GM18502 (cell line): ENCODE measurements at regions not wholly inside any gene's neighbourhood (a gene's known extent, or its start where the extent isn't known, plus 50 kb on each side); places are given as distances from the start of the nearest gene placed in this dataset.

Source experiments
- ATAC-seq: cut with Tn5 transposase; IDR thresholded peaks from one replicate; pipeline ENCODE4 v1.9.1; 2021; ENCODE audit warnings: mild to moderate bottlenecking; ENCODE audit not compliant: unreplicated experiment, poor library complexity

DNA sequence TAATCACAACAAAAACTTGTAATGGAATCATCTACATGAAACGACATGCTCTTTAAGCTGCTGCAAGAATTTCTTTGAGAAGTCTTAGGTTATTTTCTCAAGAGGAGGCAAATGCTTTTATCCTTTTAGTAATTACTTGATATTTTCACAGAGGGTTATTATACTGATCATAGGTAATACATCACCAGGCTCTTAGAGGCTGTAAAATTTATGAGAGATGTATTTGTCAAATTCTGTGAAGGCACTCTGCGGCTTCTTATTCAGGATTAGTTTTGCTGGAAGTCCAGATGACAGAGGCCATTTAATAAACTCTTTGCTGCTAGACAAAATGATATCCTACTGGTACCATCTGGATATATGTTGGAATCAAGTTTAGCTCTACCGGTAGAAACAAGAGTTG lies 624.3 kb upstream of the BRINP3 start:
- ATAC-seq, result no peak

DNA sequence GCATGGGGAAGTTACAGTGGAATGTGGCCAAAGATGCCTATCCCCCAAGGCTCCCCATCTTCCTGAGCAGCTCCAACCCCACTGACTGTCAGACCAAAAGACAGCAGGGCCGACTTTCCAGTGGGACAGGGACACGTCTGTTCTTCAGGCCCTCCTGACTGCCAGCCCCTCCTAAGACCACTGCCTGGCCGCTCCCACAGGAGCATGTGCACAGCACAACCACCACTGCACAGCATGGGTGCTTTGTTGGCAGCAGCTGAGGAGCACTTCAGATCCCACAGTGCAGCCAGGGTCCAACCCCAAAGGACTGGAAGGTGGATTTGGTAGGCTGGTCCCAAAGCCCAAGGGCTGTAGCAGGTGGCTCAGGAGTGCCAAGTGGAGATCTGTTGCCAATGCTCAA lies 648.3 kb upstream of the BRINP3 start:
- no peak for ATAC-seq

DNA sequence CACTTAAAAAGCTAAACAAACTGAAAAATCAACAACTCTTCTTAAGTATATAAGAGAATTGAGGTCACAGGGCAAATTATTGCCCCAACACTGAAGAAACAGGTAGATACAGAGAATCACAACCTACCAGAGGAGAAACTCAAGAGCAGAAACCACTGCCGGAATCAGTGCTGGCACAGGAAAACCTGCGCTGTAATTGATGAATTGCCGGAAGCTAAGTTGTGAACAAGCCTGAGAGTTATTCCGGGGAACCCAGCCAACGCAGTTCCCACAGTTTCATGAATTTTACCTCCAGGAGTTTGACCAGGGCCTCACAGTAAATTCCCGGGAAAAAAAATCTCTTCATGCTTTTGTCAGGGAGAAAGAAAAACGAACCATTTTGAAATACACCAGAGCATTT lies 657.1 kb upstream of the BRINP3 start:
- no peak for ATAC-seq

DNA sequence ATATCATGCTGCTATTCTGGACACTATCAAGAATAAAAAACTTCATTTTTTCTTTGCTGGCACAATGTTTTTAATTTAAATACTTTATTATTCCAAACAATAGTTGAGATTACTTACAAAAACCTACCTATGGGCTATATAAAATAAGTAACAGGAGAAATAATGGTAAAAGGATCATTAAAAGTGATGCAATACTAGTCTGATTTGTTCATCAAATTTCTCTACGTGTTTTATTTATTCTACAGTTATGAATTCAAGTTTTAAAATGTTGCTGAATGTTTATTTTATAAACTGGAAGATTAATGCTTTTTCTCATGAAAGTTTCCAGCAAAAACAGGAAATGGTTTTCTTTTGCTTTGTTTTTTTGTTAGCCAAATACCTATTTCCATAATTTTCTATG lies 662.4 kb upstream of the BRINP3 start:
- ATAC-seq, result no peak

DNA sequence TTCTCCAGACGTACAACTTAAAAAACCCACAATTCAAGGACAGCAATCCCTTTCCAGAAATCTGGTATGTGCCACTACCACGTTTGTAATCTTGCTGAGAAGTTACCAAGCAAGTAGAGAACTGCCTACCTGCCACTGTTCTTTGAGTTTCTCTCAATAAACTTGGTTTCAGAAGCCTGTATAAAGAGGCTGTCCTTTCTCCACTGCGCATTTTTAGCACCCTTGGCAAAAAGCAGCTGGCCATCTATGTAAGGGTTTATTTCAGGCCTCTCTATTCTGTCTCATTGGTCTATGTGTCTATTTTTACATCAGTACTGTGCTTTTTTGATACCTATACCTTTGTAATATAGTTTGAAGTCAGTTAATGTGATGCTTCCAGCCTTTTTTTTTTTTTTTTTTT lies 665.1 kb upstream of the BRINP3 start:
- ATAC-seq, result no peak

DNA sequence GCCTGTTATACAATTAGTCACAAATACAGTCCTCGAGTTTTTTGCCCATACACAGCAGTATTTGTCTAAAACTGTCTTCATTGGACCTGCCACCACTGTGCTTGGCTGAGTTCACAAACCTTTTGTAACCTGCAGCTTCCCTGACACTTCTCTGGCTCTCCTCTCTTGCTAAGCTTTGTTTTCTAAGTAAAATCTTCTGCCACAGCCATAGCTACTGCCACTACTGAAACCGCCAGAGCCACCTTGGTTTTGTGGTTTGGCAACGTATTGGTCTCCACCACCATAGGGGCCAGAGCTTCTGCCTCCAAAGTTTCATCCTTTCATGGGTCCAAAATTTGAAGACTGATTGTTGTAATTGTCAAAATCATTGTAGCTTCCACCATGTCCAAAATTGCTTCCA lies 668.2 kb upstream of the BRINP3 start:
- ATAC-seq, result no peak

DNA sequence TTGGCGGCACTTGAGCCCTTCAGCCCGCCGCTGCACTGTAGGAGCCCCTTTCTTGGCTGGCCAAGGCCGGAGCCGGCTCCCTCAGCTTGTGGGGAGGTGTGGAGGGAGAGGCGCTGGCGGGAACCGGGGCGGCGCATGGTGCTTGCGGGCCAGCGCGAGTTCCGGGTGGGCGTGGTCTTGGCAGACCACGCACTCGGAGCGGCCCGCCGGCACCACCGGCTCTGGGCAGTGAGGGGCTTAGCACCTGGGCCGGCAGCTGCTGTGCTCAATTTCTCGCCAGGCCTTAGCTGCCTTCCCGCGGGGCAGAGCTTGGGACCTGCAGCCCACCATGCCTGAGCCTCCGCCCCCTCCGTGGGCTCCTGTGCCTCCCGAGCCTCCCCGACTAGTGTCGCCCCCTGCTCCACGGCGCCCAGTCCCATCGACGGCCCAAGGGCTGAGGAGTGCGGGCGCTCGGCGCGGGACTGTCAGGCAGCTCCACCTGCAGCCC lies 673.7 kb upstream of the BRINP3 start:
- ATAC-seq, result no peak

DNA sequence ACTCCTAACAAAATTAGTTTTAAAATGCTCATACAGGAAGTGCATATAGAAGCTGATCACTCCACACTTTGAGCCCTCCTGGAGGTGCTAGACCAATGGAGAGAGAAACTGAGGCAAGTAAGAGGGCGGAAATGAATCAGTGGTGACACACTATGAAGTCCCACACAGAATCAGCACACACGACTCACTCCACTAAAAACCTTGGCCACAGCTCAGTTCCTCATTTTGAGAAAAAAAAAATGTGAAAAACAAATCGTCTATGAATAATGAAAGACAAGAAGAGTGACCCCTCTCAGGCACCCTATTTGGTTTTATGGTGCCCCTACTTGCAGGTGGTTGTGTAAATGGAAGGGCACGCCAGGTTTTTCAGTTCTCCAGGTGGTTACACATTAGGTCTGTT lies 675.1 kb upstream of the BRINP3 start:
- ATAC-seq, result no peak

DNA sequence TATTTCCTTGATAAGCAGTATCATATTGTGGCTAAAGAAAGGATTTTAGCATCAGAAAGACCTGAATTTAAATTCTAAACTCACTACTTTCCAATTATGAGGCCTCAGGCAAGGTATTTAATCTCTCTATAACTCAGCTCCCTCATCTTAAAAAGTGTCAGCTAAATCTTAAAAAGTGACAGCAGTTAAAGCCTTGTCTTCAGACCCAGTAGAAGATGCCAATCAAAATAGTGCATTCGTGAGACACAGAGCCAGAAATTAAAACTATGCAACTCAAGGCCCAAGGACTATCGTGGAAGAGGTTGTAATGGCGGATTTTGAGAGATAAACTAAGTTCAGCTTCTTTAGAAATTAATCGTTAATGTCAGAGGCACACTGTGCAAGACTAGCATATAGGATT lies 677.5 kb upstream of the BRINP3 start:
- no peak for ATAC-seq

DNA sequence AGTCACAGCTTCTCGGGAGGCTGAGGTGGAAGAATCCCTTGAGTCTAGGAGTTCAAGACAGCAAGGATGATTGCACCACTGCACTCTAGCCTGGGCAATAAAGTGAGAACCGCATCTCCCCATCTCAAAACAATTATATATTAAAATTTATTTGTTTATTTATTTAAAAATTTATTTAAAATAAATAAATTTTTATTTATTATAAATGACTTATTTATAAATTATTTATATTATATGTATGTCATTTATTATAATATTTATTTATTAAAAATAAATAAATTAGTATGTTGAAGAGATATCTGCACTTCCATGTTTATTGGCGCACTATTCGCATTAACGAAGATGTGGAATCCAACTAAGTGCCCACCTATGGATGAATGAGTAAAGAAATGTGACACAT lies 683.2 kb upstream of the BRINP3 start:
- ATAC-seq, result no peak

DNA sequence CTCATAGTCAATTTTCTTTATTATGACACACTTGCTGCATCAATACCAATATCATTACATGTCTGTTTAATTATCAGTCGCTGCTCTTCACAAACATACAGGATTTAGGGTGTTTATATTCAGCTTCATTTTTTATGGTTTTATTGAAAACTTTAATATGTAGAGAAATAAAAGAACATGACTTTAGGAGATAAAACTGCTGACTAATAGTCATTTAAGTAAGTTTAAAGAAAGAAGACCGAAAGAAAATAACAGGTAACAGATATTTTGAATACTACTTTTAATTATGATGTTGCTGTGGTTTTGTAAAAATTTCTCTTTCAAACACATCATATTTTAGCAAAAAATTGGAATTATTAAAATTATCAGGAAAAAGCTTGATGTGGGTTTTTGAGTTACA lies 685.1 kb upstream of the BRINP3 start:
- no peak for ATAC-seq

DNA sequence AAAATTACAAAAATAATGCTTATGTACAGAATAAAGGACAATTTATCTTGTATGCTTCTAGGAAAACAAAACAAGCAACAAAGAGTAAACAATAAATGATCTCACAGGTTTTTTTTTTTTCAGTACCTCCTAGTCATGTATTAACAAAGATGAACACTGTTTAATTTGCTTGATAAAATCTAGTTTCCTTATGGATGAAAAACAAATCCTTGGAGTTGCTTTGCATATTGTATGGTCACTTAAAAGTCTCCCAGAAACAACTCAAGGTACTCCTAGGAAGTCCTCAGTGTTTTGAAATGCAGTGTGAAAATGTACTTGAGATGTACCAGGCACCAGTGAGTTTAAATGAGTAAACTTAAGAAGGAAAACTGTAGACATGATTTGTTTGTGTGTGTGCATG lies 686.0 kb upstream of the BRINP3 start:
- no peak for ATAC-seq

DNA sequence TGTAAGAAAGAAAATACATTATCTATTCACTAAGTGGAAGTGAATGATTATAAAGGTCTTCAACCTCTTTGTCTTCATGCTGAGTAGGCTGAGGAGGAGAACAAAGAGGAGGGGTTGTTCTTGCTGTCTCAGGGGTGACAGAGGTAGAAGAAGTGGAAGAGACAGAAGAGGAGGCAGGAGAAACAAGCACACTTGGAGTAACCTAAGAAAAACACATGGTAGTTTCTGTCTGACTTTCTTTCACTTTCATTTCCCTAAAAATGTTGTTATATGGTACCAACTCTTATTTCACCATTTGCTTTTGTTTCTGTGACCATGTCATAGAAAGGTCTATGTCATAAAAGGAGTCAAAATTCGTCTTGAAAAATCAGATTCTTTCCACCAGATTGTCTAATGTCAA lies 696.6 kb upstream of the BRINP3 start:
- peak; percentile 99 for ATAC-seq

DNA sequence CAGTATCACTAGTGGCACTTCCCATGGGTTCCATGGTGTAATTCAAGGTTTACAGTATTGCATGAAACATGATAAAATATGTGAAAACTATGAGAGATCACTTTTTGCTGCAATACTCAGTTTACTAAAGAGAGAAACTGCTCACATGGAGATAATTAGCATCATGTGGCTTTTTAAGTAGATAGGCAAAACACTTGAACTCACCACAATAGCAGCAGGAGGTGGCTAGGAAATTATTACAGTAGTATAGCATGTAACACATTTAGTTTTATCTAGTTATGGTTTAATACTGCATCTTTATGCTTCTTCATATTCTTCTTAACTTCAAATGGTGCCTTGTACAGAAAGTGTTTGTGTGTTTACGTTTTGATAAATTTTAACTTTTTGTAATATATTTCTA lies 698.5 kb upstream of the BRINP3 start:
- ATAC-seq, result no peak

DNA sequence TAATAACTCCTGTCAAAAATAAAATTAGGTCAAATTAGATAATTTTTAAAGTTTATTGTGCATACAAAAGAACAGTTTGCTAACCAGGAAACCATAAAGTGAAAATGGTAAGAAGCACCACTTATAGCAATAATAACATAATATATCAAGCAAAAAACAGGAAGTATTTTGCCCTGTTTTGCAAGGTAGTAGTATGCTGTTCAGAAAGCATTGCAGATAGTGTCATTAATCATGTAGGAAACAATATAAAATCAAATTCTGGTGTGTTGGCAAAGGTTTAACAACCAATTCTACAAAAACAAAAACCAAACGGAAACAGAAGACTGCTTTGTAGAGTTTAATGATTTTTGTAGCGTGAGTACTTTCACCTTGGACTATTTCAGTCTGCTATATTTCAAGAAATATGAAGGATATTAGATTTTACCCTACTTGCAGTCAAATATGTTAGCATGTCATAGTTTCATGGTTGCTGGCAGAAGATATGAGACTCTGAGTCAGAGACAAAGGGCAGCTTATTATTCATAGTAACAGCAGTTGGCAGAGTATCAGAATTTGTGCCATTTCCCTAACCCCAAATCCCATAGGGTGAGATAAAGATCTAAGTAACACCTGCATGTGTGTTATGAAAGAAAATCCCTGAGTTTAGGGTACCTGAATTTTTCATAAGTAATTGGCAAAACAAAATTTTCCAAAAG lies 729.0 kb upstream of the BRINP3 start:
- ATAC-seq, result no peak

DNA sequence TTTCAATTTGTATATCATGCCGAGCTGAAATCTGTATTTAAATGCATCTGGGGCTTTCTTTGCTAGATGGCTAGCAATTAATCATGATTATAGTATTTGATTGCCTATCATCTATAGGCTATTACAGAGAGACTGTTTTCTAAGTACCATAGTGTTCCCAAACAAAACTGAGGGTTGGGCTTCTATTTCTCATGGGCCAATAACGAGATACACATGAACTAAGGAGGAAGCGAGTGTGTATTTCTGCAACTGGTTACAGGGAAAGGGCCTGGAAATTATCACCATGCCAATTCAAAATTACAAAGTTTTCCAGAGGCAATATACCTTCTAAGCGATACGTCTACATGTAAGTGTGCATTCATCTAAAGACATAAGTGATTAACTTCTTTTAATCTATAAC lies 744.5 kb upstream of the BRINP3 start:
- no peak for ATAC-seq

DNA sequence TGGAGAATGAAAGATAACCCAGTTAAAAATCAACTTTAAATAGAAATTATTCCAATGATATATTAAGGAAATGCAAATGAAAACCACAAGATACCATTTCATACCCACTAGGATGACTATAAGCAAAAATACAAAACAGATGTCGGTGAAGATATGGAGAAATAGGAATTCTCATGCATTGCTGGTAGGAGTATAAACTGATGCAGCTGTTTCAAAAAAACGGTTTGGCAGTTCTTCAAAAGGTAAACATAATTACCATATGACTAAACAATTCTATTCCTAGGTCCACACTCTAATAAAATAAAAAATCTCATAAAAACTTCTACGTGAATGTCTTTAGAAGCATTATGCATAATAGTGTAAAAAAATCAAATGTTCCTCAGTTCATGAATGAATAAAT lies 763.3 kb upstream of the BRINP3 start:
- ATAC-seq, result no peak

DNA sequence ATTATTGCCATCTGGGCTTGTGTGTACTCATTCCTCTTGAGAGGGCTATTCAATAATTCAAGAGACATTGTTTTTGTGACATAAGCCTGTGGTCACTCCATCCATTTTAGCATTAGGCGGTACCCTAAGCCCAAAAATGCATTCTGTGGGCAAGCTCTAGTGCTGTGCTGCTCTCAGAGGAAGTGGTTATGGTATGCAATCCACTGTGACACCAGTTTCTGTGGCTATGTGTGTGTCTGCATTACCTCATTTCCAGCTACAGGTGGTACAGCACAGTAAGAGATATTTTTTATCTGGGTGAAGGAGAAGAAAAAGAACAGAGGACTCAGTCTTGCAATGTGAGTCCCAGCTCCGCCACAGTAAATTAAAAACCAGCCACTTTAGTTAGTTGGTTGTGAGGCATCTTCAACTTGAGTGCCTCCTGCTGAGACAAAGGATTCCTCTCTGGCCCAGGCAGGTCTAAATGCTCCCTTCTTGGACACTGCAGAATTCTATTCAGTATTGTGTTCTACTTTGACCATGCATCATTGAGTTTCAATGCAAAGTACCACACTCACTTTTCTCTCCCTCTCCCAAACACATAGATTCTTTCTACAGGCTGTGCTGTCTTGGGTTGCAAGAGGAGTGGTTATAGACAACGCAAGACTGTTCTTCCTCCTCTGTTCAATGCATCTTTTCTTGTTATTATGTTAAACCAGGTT lies 777.8 kb upstream of the BRINP3 start:
- peak; percentile 57 for ATAC-seq

DNA sequence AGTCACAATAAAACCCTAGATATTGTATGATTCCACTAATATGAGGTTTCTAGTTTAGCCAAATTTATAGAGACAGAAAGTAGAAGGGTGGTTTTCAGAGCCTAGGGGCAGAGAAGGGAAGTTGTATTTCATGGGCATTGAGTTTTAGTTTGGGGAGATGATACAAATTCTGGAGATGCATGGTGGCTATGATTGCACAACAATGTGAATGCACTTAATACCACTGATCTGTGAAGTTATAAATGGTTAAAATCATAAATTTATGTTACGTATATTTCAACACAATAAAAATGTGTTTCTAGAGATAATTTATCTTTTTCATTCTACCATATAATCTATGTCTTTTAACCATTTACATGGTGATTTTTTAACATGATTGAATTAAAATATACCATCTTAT lies 779.3 kb upstream of the BRINP3 start:
- ATAC-seq, result no peak

DNA sequence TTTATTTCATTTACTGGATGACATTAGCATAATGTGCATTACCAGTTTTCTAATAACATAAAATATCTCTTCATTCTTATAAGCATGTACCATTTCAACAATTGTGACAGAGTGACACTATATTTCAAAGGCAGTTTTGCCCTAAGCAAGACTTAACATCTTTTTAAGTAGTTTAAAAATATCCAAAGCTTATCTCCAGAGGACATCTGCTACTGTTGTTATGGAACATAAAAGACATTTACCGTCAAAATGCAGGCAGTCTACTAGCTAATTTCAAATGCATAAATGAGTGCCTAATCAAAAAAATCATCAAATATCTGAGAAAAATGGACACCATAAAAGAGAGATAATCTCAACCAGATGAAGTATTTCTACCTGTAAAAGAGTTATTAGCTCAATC lies 782.4 kb upstream of the BRINP3 start:
- ATAC-seq, result no peak

DNA sequence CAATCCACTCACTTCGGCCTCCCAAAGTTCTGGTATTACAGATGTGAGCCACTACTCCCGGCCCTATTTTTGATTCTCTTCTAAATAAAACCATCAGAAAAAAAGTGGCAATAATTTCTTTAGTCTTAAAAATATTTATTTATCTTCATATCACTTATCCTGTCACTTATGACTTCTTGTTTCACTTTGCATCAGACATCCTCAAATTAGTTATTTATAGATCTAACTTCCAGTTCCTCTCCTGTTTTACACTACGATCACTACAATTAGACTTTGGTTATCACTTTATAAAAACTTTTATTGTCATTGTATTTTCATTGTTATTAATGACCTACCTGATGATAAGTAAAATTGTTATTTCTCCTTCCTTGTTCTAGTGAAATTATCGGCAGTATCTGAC lies 783.4 kb upstream of the BRINP3 start:
- no peak for ATAC-seq

DNA sequence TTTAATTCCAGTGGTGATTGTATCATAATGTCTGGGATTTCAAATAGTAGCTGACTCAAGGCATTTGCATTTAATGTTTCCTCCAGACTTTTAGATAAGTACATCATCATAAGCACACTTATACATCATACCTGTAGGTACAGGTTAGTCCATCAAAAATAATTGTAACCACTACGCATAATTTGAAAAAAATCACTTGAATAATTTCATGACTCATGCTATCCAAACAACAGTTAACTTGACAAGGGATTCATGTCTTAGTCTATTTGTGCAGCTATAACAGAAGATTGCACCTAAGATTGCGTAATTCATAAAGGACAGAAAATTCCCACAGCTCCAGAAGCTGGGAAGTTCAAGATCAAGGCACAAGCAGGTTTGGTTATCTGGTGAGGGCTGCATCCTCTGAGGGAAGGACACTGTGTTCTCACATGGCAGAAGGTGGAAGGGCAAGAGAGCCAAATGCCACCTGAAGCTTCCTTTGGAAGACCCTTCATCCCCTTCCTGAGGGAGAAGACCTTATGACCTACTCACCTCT lies 801.7 kb upstream of the BRINP3 start:
- ATAC-seq, result no peak
